ENCODE measurements at regions not wholly inside any gene's neighbourhood (a gene's known extent, or its start where the extent isn't known, plus 50 kb on each side); places are given as distances from the start of the nearest gene placed in this dataset.
A peak's percentile ranks its signal among the peaks of the same experiment; 100 is the strongest.

GRCh38 chr17:33385713-33386112 lies 92.6 kb upstream of the ASIC2 start:
- Histone ChIP-seq H3K9me3 (replicated peaks) (no peaks in the 10 kb centered on the region), H3K4me3 (no peak overlapping the region), H3K36me3 (no peaks in the 10 kb centered on the region), H3K27me3 (0 out of 2 replicates have a peak, but pooled peaks cover 8% of the 10 kb centered on the region), H3K4me1 (no peaks in the 10 kb centered on the region), H3K27ac (no peak overlapping the region)
- no peak for DNase-seq

GRCh38 chr17:33387406-33387805 lies 94.3 kb upstream of the ASIC2 start:
- H3K36me3 ChIP-seq = no peaks in the 10 kb centered on the region
- H3K4me3 ChIP-seq = no peak overlapping the region
- H3K27me3 ChIP-seq = 0 out of 2 replicates have a peak, but pooled peaks cover 8% of the 10 kb centered on the region
- no peaks in the 10 kb centered on the region for H3K4me1 ChIP-seq
- H3K27ac ChIP-seq = no peak overlapping the region
- H3K9me3 ChIP-seq (replicated peaks) = no peaks in the 10 kb centered on the region
- DNase-seq = no peak

DNA sequence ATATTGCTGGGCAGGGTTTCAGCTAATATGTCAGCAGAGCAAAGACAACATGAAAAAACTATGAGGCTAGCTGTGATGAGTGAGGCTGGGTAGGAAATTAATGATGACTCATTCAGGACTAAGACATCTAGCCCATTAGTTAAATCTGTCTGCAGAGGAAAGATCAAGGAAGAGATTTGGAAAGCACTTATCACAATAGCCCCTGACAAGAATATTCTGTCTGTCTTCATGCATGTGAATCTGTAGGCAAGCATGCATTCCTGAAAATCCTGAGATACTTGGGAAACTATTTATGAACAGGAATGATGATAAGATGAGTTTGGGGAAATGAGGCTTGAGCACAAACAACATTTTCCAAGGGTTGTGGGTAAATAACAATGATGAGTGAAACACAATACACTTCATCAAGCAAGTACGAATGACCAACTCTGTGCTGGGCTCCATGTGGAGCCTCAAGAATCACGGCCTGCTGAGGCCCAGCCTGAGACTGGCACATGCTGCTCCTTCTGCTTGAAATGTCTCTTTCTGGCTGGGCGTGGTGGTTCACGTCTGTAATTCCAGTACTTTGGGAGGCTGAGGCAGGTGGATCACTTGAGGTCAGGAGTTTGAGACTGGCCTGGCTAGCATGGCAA lies 96.5 kb upstream of the ASIC2 start:
- no peak overlapping the region for H3K27ac ChIP-seq
- no peak for DNase-seq
- no peaks in the 10 kb centered on the region for H3K9me3 ChIP-seq (replicated peaks)
- no peaks in the 10 kb centered on the region for H3K4me1 ChIP-seq
- H3K27me3 ChIP-seq = 0 out of 2 replicates have a peak, but pooled peaks cover 10% of the 10 kb centered on the region
- H3K36me3 ChIP-seq = no peaks in the 10 kb centered on the region
- H3K4me3 ChIP-seq = no peak overlapping the region

GRCh38 chr17:33390479-33391176 lies 97.5 kb upstream of the ASIC2 start:
- H3K9me3 ChIP-seq (replicated peaks) = no peaks in the 10 kb centered on the region
- no peak overlapping the region for H3K27ac ChIP-seq
- H3K4me3 ChIP-seq = no peak overlapping the region
- 0 out of 2 replicates have a peak, but pooled peaks cover 10% of the 10 kb centered on the region for H3K27me3 ChIP-seq
- no peaks in the 10 kb centered on the region for H3K4me1 ChIP-seq
- peak in 1 of 2 experiments; percentile 5 for DNase-seq
- no peaks in the 10 kb centered on the region for H3K36me3 ChIP-seq

- DNase-seq = no peak
- no peaks in the 10 kb centered on the region for H3K9me3 ChIP-seq (replicated peaks)
Measured at GRCh38 chr17:33396818-33397217, 103.7 kb upstream of the ASIC2 start.

GRCh38 chr17:33398386-33398785 lies 105.3 kb upstream of the ASIC2 start:
- no peak for DNase-seq
- Histone ChIP-seq H3K4me3 (no peak overlapping the region), H3K4me1 (no peaks in the 10 kb centered on the region), H3K27ac (no peak overlapping the region), H3K36me3 (no peaks in the 10 kb centered on the region), H3K9me3 (replicated peaks) (no peaks in the 10 kb centered on the region), H3K27me3 (0 out of 2 replicates have a peak, but pooled peaks cover 2% of the 10 kb centered on the region)

More at GRCh38 chr17:33396818-33397217, 103.7 kb upstream of the ASIC2 start:
- Histone ChIP-seq H3K4me3 (no peak overlapping the region), H3K27me3 (0 out of 2 replicates have a peak, but pooled peaks cover 2% of the 10 kb centered on the region), H3K27ac (no peak overlapping the region), H3K36me3 (no peaks in the 10 kb centered on the region), H3K4me1 (no peaks in the 10 kb centered on the region)

GRCh38 chr17:33401249-33401648 lies 108.2 kb upstream of the ASIC2 start:
- no peak overlapping the region for H3K4me3 ChIP-seq
- H3K27ac ChIP-seq = no peak overlapping the region
- H3K9me3 ChIP-seq (replicated peaks) = no peaks in the 10 kb centered on the region
- no peaks in the 10 kb centered on the region for H3K36me3 ChIP-seq
- no peaks in the 10 kb centered on the region for H3K4me1 ChIP-seq
- H3K27me3 ChIP-seq = no peaks in the 10 kb centered on the region
- no peak for DNase-seq

DNA sequence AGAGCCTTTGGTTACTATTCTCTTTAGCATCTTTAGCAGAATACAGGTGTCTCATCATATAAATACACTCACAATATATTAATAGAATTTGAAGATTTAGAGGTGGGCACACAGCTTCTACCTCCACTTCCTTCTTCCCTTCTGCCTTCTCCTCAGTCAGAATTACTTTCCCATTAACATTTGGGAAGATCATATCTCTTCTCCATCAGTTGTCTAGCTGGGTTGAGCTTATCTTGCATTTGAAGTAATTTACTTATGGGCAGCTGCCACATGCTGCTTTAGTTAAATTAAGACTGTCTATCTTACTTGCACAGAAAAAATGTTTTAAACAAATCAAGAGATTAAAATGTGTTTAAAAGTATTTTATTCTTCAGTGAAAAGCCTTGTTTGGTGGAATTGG lies 110.1 kb upstream of the ASIC2 start:
- H3K9me3 ChIP-seq (replicated peaks) = no peaks in the 10 kb centered on the region
- no peaks in the 10 kb centered on the region for H3K27me3 ChIP-seq
- no peaks in the 10 kb centered on the region for H3K36me3 ChIP-seq
- no peaks in the 10 kb centered on the region for H3K4me1 ChIP-seq
- DNase-seq = no peak
- no peak overlapping the region for H3K4me3 ChIP-seq
- no peak overlapping the region for H3K27ac ChIP-seq

DNA sequence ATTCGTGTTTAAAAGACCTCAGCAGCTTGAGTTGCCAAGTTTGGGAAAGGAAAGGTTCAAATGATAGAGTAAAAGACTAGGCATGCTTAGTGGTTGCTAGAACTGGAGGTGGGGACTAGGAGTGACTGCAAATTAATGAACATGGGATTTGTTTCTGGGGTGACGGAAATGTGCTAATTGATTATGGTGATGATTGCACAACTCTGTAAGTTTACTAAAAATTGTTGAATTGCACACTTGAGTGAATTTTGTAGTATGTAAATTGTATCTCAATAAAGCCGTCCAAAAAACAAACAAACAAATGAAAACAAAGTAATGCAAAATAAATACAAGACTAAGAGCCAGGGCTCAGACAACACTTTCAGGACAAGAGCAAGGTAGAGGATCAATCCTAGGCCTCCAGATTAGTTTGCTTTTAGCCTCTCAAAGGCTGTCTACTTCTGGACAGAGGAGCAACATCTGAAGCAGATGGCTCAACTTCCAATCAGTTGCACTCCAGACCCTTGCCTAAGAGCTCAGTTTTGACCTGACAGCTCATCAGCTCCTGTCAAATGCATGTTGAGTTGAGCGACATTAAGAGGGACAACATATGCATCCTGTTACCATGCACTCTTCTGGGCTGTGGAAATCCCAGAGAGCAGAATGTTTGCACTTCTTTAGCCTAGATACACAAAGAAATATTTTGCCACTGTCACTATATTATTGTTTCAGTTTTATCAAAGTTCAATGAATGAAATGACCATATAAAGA lies 111.2 kb upstream of the ASIC2 start:
- no peak overlapping the region for H3K4me3 ChIP-seq
- no peaks in the 10 kb centered on the region for H3K27me3 ChIP-seq

GRCh38 chr17:33416131-33416530 lies 123.0 kb upstream of the ASIC2 start:
- no peak overlapping the region for H3K4me3 ChIP-seq
- no peaks in the 10 kb centered on the region for H3K4me1 ChIP-seq
- peaks cover 15% of the 10 kb centered on the region for H3K27me3 ChIP-seq
- DNase-seq = no peak
- no peaks in the 10 kb centered on the region for H3K36me3 ChIP-seq
- H3K9me3 ChIP-seq (replicated peaks) = no peaks in the 10 kb centered on the region
- H3K27ac ChIP-seq = no peak overlapping the region

More for the DNA sequence above, 111.2 kb upstream of the ASIC2 start:
- Histone ChIP-seq H3K27ac (no peak overlapping the region), H3K9me3 (replicated peaks) (no peaks in the 10 kb centered on the region), H3K4me1 (no peaks in the 10 kb centered on the region), H3K36me3 (no peaks in the 10 kb centered on the region)
- DNase-seq = no peak

DNA sequence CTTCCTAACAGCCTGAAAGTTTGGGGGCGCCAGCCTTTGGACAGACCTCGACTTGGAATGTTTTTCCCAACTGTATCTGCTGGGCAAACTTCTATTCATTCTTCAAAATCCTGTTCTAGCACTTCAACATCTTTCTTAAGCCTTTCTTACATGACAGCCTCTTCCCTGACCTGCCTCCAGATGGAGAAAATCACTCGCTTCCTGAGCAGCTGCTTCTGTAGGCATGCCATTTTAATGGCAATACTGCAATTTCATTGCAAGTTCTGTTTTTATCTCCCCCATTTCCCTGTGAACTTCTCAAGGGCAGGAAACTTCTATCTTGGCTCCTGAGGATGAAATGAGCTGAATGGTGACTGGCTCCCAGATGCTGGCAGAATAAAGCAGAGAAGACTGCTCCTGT lies 128.8 kb upstream of the ASIC2 start:
- no peak for DNase-seq
- Histone ChIP-seq H3K27me3 (peaks cover 11% of the 10 kb centered on the region; the same call in 1 of the 2 replicates), H3K9me3 (replicated peaks) (no peaks in the 10 kb centered on the region), H3K36me3 (no peaks in the 10 kb centered on the region), H3K4me1 (peaks cover 6% of the 10 kb centered on the region; the same call in 1 of the 2 replicates), H3K4me3 (no peak overlapping the region), H3K27ac (no peak overlapping the region)

DNA sequence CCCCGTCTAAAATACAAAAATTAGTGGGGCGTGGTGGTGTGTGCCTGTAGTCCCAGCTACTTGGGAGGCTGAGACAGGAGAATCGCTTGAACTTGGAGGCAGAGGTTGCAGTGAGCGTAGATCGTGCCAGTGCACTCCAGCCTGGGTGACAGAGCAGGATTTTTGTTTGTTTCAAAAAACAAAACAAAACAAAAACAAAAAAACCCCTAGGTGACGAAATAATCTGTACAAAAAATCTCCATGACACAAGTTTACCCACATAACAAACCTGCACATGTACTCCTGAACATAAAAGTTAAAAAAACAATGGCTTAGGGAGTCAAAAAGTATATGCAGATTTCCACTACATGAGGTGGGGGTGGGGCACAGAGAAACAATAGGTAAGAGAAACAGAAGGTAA lies 140.5 kb upstream of the ASIC2 start:
- Histone ChIP-seq H3K27ac (no peak overlapping the region), H3K27me3 (0 out of 2 replicates have a peak, but pooled peaks cover 4% of the 10 kb centered on the region), H3K9me3 (replicated peaks) (no peaks in the 10 kb centered on the region), H3K4me1 (peaks cover 3% of the 10 kb centered on the region; the same call in 1 of the 2 replicates), H3K4me3 (no peak overlapping the region), H3K36me3 (no peaks in the 10 kb centered on the region)
- DNase-seq = no peak

DNA sequence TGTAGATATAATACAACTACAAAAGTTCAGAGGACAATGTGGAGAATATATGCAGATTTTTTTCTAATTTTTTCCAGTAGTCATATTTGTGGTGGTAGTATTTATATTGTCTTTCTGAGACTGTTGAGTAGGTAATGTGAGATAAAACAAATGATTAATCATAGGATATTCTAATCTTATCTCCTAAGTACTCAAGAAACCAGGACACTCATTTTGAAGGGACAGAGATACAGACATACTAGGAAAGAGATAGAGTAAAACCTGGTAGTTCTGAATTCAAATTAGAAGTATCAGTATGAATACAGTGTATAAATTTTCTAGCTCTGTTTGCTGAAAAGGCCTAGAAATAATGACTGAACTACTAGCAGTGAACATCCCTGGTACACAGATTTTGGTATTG lies 141.7 kb upstream of the ASIC2 start:
- no peak for DNase-seq
- H3K27ac ChIP-seq = no peak overlapping the region
- H3K9me3 ChIP-seq (replicated peaks) = no peaks in the 10 kb centered on the region
- no peaks in the 10 kb centered on the region for H3K27me3 ChIP-seq
- no peak overlapping the region for H3K4me3 ChIP-seq
- H3K36me3 ChIP-seq = no peaks in the 10 kb centered on the region
- peaks cover 3% of the 10 kb centered on the region; the same call in 1 of the 2 replicates for H3K4me1 ChIP-seq

GRCh38 chr17:33435721-33436301 lies 142.7 kb upstream of the ASIC2 start:
- peak in 1 of 2 experiments; percentile 11 for DNase-seq
- Histone ChIP-seq H3K36me3 (no peaks in the 10 kb centered on the region), H3K4me3 (no peak overlapping the region), H3K9me3 (replicated peaks) (no peaks in the 10 kb centered on the region), H3K27me3 (no peaks in the 10 kb centered on the region), H3K4me1 (peaks cover 3% of the 10 kb centered on the region; the same call in 1 of the 2 replicates), H3K27ac (peak overlapping the region; percentile 55)

All from SJCRH30 (cell line).